Stimulated activated CD4-positive, alpha-beta T cell treated with anti-CD3 and anti-CD28 coated beads, Interleukin-1b, Interleukin-23, amount 100 ng/mL, for 4 hours (primary cell): ENCODE measurements at regions not wholly inside any gene's neighbourhood (a gene's known extent, or its start where the extent isn't known, plus 50 kb on each side); places are given as distances from the start of the nearest gene placed in this dataset.

ENCODE experiments used
- DNase-seq, 2 donors: peaks; one replicate each; pipeline ENCODE4 v3.0.0-alpha.2; 2020; ENCODE audit warnings: low read depth in 2 of 2

GRCh38 chr13:74000876-74001275 is 133.3 kb downstream of the KLF12 start:
- no peak for DNase-seq

DNA sequence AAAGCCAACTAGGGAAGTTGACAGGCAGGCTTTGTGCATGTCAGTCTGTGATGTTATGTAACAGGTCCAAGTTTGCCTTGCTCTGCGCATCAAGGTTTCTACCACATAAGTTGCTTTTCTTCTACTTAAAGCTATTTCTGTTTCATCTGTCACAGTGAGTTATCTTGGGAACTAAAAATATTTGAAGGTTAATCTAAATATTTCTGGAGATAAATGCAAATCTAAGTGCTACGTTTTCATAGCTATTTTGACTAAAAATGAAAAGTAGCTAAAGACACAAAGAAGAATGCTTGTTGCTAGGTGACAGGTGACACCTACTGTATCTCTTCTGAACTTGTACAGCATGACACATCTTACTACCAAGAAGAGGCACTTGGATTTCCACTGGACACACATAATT is 135.6 kb downstream of the KLF12 start:
- DNase-seq = no peak

GRCh38 chr13:73997964-73998363 is 136.2 kb downstream of the KLF12 start:
- no peak for DNase-seq

DNA sequence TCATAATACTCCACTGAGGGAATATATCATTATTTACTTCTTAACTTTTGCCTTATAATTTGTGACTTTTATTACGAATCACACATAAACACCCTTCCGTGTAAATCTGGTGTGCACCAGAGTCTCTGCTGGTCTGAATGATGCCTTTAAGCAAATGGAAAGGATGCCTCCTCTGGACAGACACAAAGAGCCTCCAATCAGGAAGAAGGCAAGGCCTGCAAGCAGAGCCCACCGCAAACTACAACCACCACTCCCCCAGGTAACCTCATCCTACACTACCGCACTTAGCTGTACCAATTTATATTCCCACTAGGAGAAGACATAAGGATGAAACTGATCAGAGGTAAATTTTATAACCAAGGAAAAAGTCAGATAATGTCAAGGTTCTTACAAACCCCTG is 137.6 kb downstream of the KLF12 start:
- DNase-seq = no peak

DNA sequence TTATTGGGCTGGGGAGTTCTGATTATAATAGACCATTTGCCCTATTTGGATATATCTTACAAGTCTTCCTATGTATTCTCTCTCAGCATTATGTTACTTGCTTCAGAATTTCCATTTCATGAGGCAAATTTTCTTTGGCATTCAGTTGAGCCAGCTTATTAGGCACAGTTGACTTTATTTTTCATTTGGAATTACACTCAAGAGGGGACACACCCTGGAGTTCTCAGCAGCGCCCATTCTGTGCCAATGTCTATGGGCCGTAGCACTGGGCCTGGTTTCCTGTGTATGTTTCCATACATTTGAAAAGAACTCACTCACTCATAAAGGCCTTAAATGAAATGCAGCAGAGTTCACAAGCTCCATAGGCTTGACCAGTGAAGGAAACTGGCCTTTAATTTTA is 138.5 kb downstream of the KLF12 start:
- DNase-seq = no peak

DNA sequence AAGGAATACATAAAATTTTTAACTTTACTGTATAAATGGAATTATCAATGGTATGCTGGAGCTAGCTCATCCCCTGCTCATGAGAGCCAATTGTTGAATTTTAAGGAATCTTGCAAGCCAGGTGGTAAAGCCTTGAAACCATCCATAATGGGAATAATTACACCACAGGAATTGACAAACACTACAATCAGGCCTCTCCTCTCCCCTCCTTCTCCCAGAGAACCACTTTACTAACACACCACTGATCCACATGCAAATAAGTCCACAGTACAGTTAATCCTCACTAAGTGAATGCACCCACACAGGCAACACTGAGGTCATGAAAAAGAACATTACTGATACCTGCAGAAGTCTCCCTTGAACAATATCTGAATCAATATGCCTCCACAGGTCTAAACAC is 140.5 kb downstream of the KLF12 start:
- no peak for DNase-seq

DNA sequence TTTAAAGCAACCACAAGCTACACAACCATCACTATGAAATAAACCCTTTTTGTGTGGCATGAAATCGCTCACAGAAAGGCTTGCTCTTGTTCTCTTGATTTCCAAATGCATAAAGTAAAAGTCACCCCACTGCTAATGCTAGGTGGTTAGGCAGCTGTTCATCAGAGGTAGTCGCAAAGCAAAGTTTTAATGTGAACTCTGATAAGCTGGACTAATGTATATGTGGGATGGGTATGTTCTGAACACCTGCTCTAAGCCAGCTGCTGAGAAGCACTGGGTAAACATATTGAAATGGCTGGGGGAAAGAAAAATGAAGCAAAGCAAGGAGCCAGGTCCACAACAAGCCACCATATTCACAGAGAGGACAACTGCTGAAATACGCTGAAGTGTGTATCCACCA is 142.3 kb downstream of the KLF12 start:
- no peak for DNase-seq

DNA sequence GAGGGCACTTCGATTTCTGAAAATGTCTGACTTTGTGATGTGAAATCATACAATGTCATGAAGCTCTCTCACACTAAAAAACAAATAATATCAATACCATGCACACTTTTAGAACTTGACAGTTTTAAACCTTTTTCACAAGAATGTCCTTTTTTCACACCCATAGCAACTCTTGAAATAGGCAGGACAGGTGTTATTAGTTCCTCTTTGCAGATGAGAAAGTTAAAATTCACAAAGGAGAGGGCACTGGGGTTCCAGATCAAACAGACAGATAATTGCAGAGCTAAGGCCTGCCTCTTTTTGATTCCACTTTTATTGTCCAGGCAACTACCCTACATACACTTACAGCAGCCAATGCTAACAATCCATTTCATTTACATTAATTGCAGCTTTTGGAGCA is 142.8 kb downstream of the KLF12 start:
- no peak for DNase-seq

- DNase-seq = no peak
Observed at GRCh38 chr13:73989244-73989843, 144.9 kb downstream of the KLF12 start.

DNA sequence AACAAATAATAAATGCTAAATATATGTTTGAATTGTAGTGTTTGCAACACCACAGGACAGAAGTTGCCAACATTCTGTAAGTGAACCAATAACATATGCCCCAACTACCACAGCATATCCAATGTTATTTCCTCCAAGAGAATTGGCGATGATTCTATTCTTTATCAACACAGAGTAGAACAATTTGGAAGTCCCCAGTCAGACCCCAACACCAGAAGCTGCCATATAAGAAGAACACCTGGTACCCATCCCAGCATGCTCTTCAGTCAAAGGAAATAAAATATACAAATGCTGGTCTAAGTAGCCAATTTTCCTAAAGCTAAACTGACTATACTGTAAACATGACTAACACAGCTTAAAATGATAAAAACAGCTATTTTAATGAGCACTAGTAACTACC is 145.7 kb downstream of the KLF12 start:
- DNase-seq = no peak

GRCh38 chr13:73987618-73988017 is 146.6 kb downstream of the KLF12 start:
- DNase-seq = no peak

DNA sequence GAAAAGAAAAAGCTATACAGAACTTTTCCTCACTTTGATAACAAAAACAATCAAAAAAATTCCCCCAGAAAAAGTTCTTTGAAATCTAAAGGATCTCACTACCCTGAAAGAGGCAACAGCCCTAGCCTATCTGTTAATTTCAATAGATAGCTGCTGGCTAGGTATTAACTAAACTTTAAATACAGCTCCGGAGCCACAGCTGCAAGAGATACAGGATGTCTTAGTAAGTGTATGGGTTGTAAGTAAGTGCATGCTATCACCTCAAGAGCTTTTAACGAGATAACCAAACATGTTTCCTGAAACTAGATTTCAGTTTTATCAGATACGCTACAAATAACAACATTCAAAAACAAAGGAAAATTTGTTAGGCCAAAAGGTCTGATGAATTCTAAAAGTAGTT is 148.4 kb downstream of the KLF12 start:
- no peak for DNase-seq

DNA sequence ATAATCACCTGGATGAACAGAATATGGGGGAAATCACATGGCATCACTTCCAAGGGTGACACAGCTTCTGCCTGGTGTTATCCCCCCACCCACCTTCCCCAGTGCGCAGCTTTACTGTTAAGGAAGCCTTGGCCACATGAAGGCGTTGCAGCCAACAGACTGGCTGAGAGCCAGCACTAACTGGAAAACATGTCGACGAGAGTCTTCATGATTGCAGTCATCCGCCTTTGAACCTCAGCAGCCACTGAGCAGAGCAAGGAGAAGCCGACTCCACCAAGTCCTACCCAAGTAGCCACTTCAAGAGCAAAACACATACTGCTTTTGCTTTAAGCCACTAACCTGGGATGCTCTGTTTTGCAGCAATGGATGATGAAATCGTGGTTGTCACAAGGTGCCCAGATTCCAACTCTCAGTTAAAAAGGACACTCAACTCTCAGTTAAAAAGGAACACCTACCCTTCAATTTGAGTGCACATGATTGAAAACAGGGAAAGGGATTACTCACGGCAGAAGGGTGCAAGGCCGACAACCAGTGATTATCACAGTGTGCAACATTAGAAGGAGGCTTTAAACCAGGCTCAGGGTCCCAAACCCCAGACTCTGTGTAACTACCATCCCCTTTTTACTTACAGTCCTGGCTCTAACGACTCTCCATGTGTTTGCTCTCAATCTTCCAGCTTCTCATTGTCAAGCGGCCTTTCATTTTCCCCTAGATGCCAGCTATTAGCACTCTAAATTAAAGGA is 149.1 kb downstream of the KLF12 start:
- peak; percentile 40 to 70 for DNase-seq

DNA sequence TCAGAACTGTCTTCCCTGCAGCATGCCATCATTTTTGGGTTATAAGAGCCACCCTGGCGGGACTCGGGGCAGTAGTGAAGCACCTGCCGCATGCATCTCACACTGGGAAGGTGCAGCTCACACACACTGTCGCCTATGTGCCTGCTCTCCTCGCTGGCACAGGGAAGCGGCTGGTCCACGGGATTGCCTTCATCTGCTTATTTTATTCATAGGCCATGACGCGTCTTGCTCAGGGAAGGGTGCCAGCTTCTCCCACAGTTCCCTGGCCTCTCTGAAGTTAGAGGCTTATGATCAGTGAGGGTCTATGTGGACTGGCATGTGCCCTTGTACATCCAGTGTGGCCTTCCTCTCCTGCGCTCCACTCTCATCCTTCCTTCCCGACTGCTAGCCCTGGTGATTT is 150.0 kb downstream of the KLF12 start:
- DNase-seq = no peak

DNA sequence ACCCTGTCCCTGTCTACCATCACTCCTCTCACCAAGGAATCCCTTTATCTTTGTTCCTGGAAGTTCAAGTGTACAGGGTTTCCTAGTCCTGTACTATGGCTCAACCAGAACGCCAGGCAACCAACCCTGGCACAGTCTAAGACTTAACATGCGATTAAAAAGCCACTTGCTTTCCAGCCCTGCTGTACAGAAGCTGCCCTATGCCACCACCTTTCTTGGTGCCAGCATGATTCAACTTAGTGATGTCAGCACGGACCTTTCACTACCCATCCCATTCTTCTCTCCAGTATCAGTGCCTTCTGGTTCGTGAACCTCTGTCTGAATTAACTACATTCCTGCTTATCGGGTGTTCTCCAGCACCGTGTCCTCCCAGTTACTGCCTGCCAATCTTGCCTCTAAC is 151.1 kb downstream of the KLF12 start:
- no peak for DNase-seq

GRCh38 chr13:73981595-73981994 is 152.6 kb downstream of the KLF12 start:
- DNase-seq = no peak

DNA sequence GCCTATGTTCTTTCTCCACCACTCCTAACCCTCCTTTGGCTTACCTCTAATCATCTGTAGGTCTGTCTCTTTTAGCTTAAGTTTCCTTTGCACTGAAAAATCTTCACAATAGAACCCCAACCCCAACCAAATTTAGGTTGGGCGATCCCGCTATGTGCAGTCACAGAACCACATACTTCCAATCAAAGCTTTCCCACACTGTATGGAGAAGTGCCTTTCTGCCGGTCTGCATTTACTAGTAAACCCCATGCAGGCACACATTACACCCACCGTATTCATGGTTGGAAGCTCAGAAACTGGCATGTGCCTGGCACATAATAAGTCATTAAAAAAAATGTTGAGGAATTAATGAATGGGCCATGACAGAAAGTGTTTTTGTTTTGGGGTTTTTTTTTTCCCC is 158.4 kb downstream of the KLF12 start:
- DNase-seq = no peak

DNA sequence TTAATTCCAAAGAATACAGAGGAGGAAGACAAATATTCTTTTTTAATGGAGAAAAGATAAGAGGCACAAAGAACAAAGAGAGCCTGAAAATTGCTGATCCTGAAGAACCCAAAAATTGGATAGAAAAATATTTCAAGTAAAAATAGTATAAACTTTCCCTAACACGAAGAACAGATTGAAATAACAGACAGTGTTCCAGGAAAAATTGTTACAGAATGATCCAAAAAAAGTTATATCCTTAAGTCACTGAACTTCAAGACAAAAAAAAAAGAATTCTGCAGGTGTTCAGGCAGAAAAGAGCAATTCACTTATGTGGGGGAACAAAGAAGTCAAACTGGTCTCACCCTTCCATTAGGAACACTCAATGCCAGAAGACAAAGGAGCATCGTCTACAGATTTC is 160.2 kb downstream of the KLF12 start:
- DNase-seq = no peak

DNA sequence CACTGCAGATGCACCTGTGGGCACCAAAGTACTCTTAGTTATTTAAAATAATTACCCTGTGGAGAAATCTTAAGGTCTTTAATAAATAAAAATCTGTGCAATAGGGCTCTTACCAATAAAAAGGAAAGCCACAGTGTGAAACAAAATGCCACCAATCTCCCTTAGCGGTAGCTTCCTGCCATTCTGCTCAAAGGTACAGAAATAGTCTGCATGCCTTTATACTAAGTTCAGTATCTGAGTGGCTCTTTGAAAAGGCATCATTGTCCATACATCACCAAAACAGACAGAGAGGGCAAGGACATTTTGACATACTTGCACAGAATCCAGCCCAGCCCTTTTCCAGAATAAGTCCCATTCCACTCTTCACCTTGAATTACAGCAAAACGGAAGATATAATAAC is 161.0 kb downstream of the KLF12 start:
- DNase-seq = no peak

- DNase-seq = no peak
Observed at GRCh38 chr13:73972545-73972944, 161.7 kb downstream of the KLF12 start.

DNA sequence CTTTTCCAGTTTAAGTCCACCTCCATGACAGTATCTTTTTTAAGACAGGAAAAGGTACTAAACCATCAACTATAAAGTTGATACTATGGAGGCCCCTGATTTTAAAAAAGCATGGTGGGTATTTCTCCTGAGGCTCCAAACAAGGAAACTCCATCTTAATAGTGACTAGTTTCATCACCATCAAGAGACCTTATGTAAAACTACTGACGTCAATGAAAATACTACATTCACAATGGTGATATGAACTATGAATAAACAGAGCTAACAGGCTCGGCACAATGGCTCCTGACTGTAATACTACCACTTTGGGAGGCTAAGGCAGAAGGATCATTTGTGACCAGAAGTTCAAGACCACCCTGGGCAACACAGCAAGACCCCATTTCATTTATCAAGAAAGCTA is 162.7 kb downstream of the KLF12 start:
- no peak for DNase-seq

DNA sequence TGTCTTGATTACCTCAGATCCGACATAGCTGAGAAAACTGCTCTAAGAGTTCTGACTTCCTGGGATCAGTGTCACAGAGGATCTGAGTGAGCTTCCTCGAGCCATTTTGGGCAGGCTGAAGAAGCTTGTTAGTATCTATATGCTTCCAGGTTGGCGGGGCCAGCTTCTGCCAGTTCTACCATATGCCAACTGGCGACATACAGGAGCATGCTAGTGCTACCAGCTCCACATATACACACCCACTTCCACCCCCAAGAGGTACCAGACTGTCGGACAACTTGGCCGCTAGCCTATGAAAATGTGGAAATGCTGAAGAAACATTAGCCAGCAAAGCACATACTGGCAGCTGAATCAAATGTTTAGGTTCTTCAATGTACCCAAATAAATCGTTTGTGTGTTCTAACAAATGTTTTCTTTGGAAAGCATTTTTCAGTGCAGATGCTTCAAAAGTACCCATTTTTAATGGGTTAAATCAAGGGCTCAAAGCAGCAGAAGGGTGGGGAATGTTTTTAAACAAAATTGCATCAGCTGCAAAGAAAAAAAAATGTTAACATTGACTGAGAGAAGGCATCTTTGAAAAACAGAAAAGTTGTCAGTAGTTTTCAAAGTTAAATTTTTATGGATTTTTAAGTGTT is 163.7 kb downstream of the KLF12 start:
- DNase-seq = no peak

GRCh38 chr13:73967397-73968165 is 166.6 kb downstream of the KLF12 start:
- DNase-seq = no peak
